GM12878 (cell line): ENCODE measurements at regions not wholly inside any gene's neighbourhood (a gene's known extent, or its start where the extent isn't known, plus 50 kb on each side); places are given as distances from the start of the nearest gene placed in this dataset.

ENCODE experiments used
- ATAC-seq: fragments of 200-7000 bp; cut with Tn5 transposase; 3 replicates; pipeline ENCODE4 v1.9.1; 2020; ENCODE audit warnings: mild to moderate bottlenecking, moderate library complexity
- BruUV-seq: library from RNA; stranded (reverse); fragments of 400-500 nt; replicated peaks from 2 replicates; lab custom pipeline; 2021; lab: Mats Ljungman, UMichigan
- CTCF ChIA-PET: fragments of 300-600 bp; sonication (Branson Sonifier 250); formaldehyde crosslinking; extraction: SDS; loops from one replicate; lab custom pipeline; 2021; ENCODE audit warnings: inconsistent platforms; lab: Yijun Ruan, JAX
- POLR2A ChIA-PET: fragments of 350-600 bp; formaldehyde crosslinking; extraction: SDS; loops from one replicate; lab custom pipeline; 2021; ENCODE audit warnings: inconsistent platforms; lab: Charles Lee
- RAD21 ChIA-PET: fragments of 300-600 bp; sonication (Branson Sonifier 250); formaldehyde crosslinking; loops from one replicate; lab custom pipeline; 2023; ENCODE audit warnings: antibody characterized with exemption; ENCODE audit not compliant: unreplicated experiment; lab: Charles Lee
- SMC1A ChIA-PET: fragments of 300-600 bp; sonication (Branson Sonifier 250); formaldehyde crosslinking; loops from one replicate; lab custom pipeline; 2023; ENCODE audit not compliant: unreplicated experiment, uncharacterized antibody; lab: Charles Lee
- DNase-seq: peaks from one replicate; pipeline ENCODE4 v3.0.0-alpha.2; 2011; ENCODE audit warnings: low read depth, low spot score
- FAIRE-seq: peaks from 3 replicates; lab custom pipeline; 2011; peaks lifted over from hg19 to GRCh38; lab: Jason Lieb, UNC
- H2AFZ ChIP-seq: 2 replicates; pipeline ENCODE4 v1.6.0; 2011; ENCODE audit warnings: low read depth, low read length, control low read depth; ENCODE audit not compliant: control insufficient read depth
- H3K27ac ChIP-seq: 2 replicates; pipeline ENCODE4 v1.5.1; 2011; ENCODE audit warnings: control low read depth; ENCODE audit not compliant: control insufficient read depth, insufficient read depth
- H3K27me3 ChIP-seq, 2 experiments: replicated peaks in 1 of 2; 2 replicates each; pipeline versions ENCODE4 v1.6.0 to v1.6.1; 2011; ENCODE audit warnings: low read length in 1 of 2; ENCODE audit not compliant: control insufficient read depth in 2 of 2, insufficient read depth in 2 of 2
- H3K36me3 ChIP-seq, 2 experiments: 2 replicates each; pipeline ENCODE4 v1.5.1; 2011; ENCODE audit warnings: low read length in 1 of 2; ENCODE audit not compliant: control insufficient read depth in 2 of 2, insufficient read depth in 2 of 2
- H3K4me1 ChIP-seq: 2 replicates; pipeline ENCODE4 v1.6.1; 2011; ENCODE audit warnings: mild to moderate bottlenecking, low read length, moderate library complexity, mixed read lengths; ENCODE audit not compliant: control insufficient read depth, insufficient read depth
- H3K4me2 ChIP-seq: 2 replicates; pipeline ENCODE4 v1.6.0; 2011; ENCODE audit warnings: control low read depth; ENCODE audit not compliant: control insufficient read depth, insufficient read depth
- H3K4me3 ChIP-seq: fragments of 200-600 bp; sonication (generic); 2 replicates; pipeline ENCODE4 v1.5.1; 2016
- H3K79me2 ChIP-seq: 2 replicates; pipeline ENCODE4 v1.6.0; 2011; ENCODE audit warnings: low read length; ENCODE audit not compliant: control insufficient read depth, insufficient read depth
- H3K9ac ChIP-seq: 2 replicates; pipeline ENCODE4 v1.8.0; 2011; ENCODE audit warnings: low read length, control low read depth, mixed read lengths; ENCODE audit not compliant: control insufficient read depth, insufficient read depth
- H3K9me3 ChIP-seq: replicated peaks from 3 replicates; pipeline ENCODE4 v1.5.1; 2011; ENCODE audit warnings: mild to moderate bottlenecking, low read length; ENCODE audit not compliant: control insufficient read depth, insufficient read depth
- H4K20me1 ChIP-seq: 2 replicates; pipeline ENCODE4 v1.6.0; 2011; ENCODE audit not compliant: control insufficient read depth, insufficient read depth
- E2F8 ChIP-seq: fragments of 450-650 bp; IDR thresholded peaks from 2 replicates; pipeline ENCODE4 v1.6.1; 2018; ENCODE audit warnings: mild to moderate bottlenecking, low read depth, moderate library complexity; ENCODE audit not compliant: partially characterized antibody
- FOXM1 ChIP-seq: IDR thresholded peaks from 2 replicates; pipeline ENCODE4 v1.6.1; 2012; ENCODE audit warnings: low read depth, mild to moderate bottlenecking, inconsistent platforms, low read length, moderate library complexity
- IKZF2 ChIP-seq, 2 experiments: fragments of 450-650 bp; IDR thresholded peaks; 2 replicates each; pipeline ENCODE4 v1.6.1; 2017; ENCODE audit warnings: mild to moderate bottlenecking in 2 of 2, moderate library complexity in 2 of 2
- PKNOX1 ChIP-seq: fragments of 450-650 bp; IDR thresholded peaks from 2 replicates; pipeline ENCODE4 v1.6.1; 2016; ENCODE audit warnings: mild to moderate bottlenecking
- RB1 ChIP-seq: fragments of 450-650 bp; formaldehyde crosslinking; IDR thresholded peaks from 2 replicates; pipeline ENCODE4 v1.6.1; 2017; ENCODE audit warnings: mild to moderate bottlenecking, borderline replicate concordance
- RELA ChIP-seq: fragments of 450-650 bp; IDR thresholded peaks from 2 replicates; pipeline ENCODE4 v1.8.0; 2014; ENCODE audit warnings: borderline replicate concordance; ENCODE audit not compliant: partially characterized antibody
- SKIL ChIP-seq: fragments of 450-650 bp; IDR thresholded peaks from 2 replicates; pipeline ENCODE4 v1.6.1; 2017; ENCODE audit warnings: mild to moderate bottlenecking, low read depth, inconsistent platforms; ENCODE audit not compliant: poor library complexity, severe bottlenecking
- SMAD5 ChIP-seq: IDR thresholded peaks from 2 replicates; pipeline ENCODE4 v1.6.1; 2016; ENCODE audit warnings: antibody characterized with exemption, low read depth
- TBL1XR1 ChIP-seq: IDR thresholded peaks from 2 replicates; pipeline ENCODE4 v1.6.1; 2012; ENCODE audit warnings: low read depth, low read length, improper control_type of control experiment
- TCF12 ChIP-seq: IDR thresholded peaks from 2 replicates; pipeline ENCODE4 v1.6.1; 2011; ENCODE audit warnings: low read depth, mild to moderate bottlenecking, low read length
- ZBTB11 ChIP-seq: fragments of 450-650 bp; formaldehyde crosslinking; IDR thresholded peaks from 2 replicates; pipeline ENCODE4 v1.5.0; 2022; ENCODE audit warnings: mild to moderate bottlenecking, missing genetic modification characterization
- WGBS: methylation state at CpG from one replicate; pipeline ENCODE4 v1.1.6; 2016; ENCODE audit warnings: low lambda C conversion rate; ENCODE audit not compliant: insufficient replicate concordance, insufficient coverage; ENCODE audit errors: missing lambda C conversion rate; 5-methylcytosine and 5-hydroxymethylcytosine counted together
- in situ Hi-C: fragments of 300-500 bp; cut with MboI; formaldehyde crosslinking; loops from 9 replicates; pipeline ENCODE4 v1.14.3; 2018; ENCODE audit warnings: mixed read lengths
- intact Hi-C: fragments of 100-400 bp; cut with micrococcal nuclease; formaldehyde crosslinking; loops from one replicate; pipeline ENCODE4 v1.14.2; 2022; ENCODE audit not compliant: unreplicated experiment

GRCh38 chr14:97077253-97077653 is 280.1 kb downstream of the VRK1 start (continued):
- TF ChIP-seq ZBTB11 (CRISPR knock-in tag) (no peak), IKZF2 (IDR thresholded peaks at IDR 0.05) (peak in 1 of 2 experiments; percentile 12; a peak in 1 of 4 replicates), TCF12 (peak; percentile 43; the same call in 1 of the 2 replicates)

GRCh38 chr14:97077687-97078086 is 280.5 kb downstream of the VRK1 start:
- WGBS = 55% methylated on average over 4 of the region's 4 CpGs
- FAIRE-seq = no peak
- no TSS peak for BruUV-seq
- TF ChIP-seq FOXM1 (no peak), RELA (no peak), SKIL (no peak), RB1 (no peak), E2F8 (no peak), PKNOX1 (no peak), SMAD5 (no peak), TBL1XR1 (no peak)

More at GRCh38 chr14:97077687-97078086, 280.5 kb downstream of the VRK1 start:
- intact Hi-C loops = no loop called here
- H3K4me1 ChIP-seq = peaks cover 5% of the 10 kb centered on the region
- no peak overlapping the region for H3K9ac ChIP-seq
- H4K20me1 ChIP-seq = no peaks in the 10 kb centered on the region
- no peak overlapping the region for H3K4me3 ChIP-seq
- no peaks in the 10 kb centered on the region for H3K79me2 ChIP-seq
- H3K27me3 ChIP-seq = no peaks in the 10 kb centered on the region
- ChIA-PET POLR2A (no interaction called here), RAD21 (interaction anchor here (1.5 kb wide), 1 partner anchor 23 kb away, joined by 3 read pairs; no protein-coding TSS in a partner anchor), SMC1A (interaction anchor here (1.1 kb wide), 1 partner anchor 13 kb away, joined by 3 read pairs; no protein-coding TSS in a partner anchor), CTCF (no interaction called here)
- H3K9me3 ChIP-seq = no peaks in the 10 kb centered on the region
- no peak overlapping the region for H3K27ac ChIP-seq
- no peak for ATAC-seq
- in situ Hi-C loops = no loop called here
- peak overlapping the region; percentile 46 for H3K4me2 ChIP-seq
- no peaks in the 10 kb centered on the region for H3K36me3 ChIP-seq
- H2AFZ ChIP-seq = no peak overlapping the region
- DNase-seq = no peak
